ENCODE measurements at regions not wholly inside any gene's neighbourhood (a gene's known extent, or its start where the extent isn't known, plus 50 kb on each side); places are given as distances from the start of the nearest gene placed in this dataset.

DNA sequence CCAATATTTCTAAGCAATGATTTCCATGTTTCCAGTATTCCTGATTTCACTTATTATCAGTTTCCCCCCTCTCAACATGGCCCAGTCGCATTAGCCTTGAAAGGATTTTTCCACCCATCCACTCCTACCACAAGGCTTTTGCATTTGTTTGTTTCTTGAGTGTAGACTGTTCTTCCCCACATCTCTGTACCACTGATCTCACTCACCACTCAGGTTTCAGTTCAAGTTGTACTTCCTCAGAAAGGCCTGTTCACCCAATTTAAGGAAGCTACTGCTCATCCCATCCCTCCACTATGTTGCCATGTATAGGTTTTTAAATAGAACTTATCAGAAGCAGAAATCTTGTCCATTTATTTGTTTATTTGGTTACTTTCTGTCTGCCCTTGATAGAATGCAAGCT is 472.3 kb downstream of the FAM181B start:
- H3K27me3 ChIP-seq (ENCODE audit: control insufficient read depth in 1 of 2, insufficient read depth in 2 of 2, low read length in 2 of 2): no peaks in the 10 kb centered on the region
- no peak overlapping the region for H3K27ac ChIP-seq (ENCODE audit: low read depth, low read length)
- no peaks in the 10 kb centered on the region for H3K36me3 ChIP-seq (ENCODE audit: insufficient read depth, low read length)
- no peaks in the 10 kb centered on the region for H3K9me3 ChIP-seq (ENCODE audit: low read length)
- H3K4me3 ChIP-seq (ENCODE audit: low read depth in 1 of 2, low read length in 2 of 2): no peak overlapping the region
- no peaks in the 10 kb centered on the region for H3K4me1 ChIP-seq (ENCODE audit: insufficient read depth, low read length)
- H3K9ac ChIP-seq (ENCODE audit: low read length): no peak overlapping the region

DNA sequence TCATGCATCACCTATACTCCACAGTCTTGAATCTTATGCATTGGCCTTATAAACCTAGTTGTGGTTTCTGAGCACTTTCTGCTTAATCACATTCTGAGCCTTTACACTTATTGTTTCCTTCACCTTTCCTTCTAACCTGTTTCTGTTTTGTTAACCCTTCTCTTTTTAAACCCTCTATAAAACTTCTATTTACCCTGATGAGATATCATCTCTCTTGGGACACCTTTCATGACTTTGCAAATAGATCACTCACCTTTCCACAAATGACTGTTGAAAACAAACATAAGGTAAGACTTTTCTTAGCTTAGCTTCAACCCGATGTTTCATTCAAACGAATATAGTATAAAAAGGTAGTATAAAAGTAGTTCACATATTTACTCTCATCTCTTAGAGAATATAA is 483.6 kb downstream of the FAM181B start:
- Histone ChIP-seq H3K27ac (ENCODE audit: low read depth, low read length) (no peak overlapping the region), H3K36me3 (ENCODE audit: insufficient read depth, low read length) (no peaks in the 10 kb centered on the region), H3K4me3 (ENCODE audit: low read depth in 1 of 2, low read length in 2 of 2) (no peak overlapping the region), H3K9me3 (ENCODE audit: low read length) (no peaks in the 10 kb centered on the region), H3K4me1 (ENCODE audit: insufficient read depth, low read length) (no peaks in the 10 kb centered on the region), H3K27me3 (ENCODE audit: control insufficient read depth in 1 of 2, insufficient read depth in 2 of 2, low read length in 2 of 2) (no peaks in the 10 kb centered on the region), H3K9ac (ENCODE audit: low read length) (no peak overlapping the region)

DNA sequence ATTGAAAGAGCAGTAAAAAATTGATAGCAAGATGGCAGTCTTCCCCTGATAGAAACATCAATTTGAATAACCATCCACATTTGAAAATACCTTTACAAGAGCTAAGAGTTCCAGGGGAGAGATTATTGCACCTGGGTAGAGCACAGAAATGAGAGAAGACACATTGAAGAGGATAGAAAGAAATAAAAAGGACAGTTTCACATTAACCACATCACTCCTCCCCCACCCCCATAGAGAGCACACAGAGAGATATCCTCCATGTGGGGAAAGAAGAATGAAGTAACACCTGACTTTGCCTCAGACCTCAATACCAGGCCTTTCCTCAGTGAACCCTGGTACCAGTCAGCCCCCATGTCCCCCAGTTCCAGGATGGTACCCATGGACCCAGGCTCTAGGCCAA is 486.7 kb downstream of the FAM181B start:
- Histone ChIP-seq H3K4me3 (ENCODE audit: low read depth in 1 of 2, low read length in 2 of 2) (no peak overlapping the region), H3K9me3 (ENCODE audit: low read length) (no peaks in the 10 kb centered on the region), H3K9ac (ENCODE audit: low read length) (no peak overlapping the region), H3K27ac (ENCODE audit: low read depth, low read length) (no peak overlapping the region), H3K36me3 (ENCODE audit: insufficient read depth, low read length) (no peaks in the 10 kb centered on the region), H3K27me3 (ENCODE audit: control insufficient read depth in 1 of 2, insufficient read depth in 2 of 2, low read length in 2 of 2) (no peaks in the 10 kb centered on the region), H3K4me1 (ENCODE audit: insufficient read depth, low read length) (no peaks in the 10 kb centered on the region)

DNA sequence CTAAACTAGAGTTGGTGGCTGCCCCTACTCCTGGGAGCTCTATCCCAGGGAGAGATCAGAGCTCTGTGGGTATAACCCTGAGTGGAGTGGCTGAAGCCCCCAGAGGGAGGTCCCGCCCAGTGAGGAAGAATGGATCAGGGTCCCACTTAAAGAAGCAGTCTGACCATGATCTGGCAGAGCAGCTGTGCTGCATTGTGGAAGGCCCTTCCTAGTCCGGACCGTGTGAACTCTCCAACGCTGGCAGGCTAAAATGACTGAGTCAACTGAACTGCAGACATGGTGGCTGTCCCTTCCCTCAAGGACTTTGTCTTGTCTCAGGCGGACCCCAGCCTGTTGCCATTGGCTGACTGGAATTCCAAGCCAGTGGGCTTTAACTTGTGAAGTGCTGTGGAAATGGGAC is 494.2 kb downstream of the FAM181B start:
- no peak overlapping the region for H3K27ac ChIP-seq (ENCODE audit: low read depth, low read length)
- H3K36me3 ChIP-seq (ENCODE audit: insufficient read depth, low read length): no peaks in the 10 kb centered on the region
- no peaks in the 10 kb centered on the region for H3K4me1 ChIP-seq (ENCODE audit: insufficient read depth, low read length)
- no peaks in the 10 kb centered on the region for H3K27me3 ChIP-seq (ENCODE audit: control insufficient read depth in 1 of 2, insufficient read depth in 2 of 2, low read length in 2 of 2)
- no peak overlapping the region for H3K9ac ChIP-seq (ENCODE audit: low read length)
- H3K9me3 ChIP-seq (ENCODE audit: low read length): no peaks in the 10 kb centered on the region
- no peak overlapping the region for H3K4me3 ChIP-seq (ENCODE audit: low read depth in 1 of 2, low read length in 2 of 2)

DNA sequence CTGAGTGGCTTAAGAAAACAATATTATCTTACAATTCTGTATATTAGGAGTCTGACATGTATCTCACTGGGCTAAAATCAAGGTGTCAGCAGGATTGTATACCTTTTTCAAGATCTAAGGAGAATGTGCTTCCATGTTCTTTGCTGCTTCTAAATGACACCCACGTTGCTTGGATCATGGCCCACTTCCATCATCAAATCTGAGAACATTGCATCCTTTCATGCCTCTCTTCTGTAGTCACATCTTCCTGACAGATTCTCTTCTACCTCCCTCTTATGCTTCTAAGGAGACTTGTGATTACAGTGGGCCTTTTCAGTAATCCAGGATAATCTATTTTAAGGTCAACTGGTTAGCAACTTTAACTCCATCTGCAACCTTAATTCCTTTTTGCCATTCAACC is 499.4 kb downstream of the FAM181B start:
- Histone ChIP-seq H3K9me3 (ENCODE audit: low read length) (no peaks in the 10 kb centered on the region), H3K27me3 (ENCODE audit: control insufficient read depth in 1 of 2, insufficient read depth in 2 of 2, low read length in 2 of 2) (no peaks in the 10 kb centered on the region), H3K4me1 (ENCODE audit: insufficient read depth, low read length) (no peaks in the 10 kb centered on the region), H3K36me3 (ENCODE audit: insufficient read depth, low read length) (no peaks in the 10 kb centered on the region), H3K27ac (ENCODE audit: low read depth, low read length) (no peak overlapping the region), H3K9ac (ENCODE audit: low read length) (no peak overlapping the region), H3K4me3 (ENCODE audit: low read depth in 1 of 2, low read length in 2 of 2) (no peak overlapping the region)

DNA sequence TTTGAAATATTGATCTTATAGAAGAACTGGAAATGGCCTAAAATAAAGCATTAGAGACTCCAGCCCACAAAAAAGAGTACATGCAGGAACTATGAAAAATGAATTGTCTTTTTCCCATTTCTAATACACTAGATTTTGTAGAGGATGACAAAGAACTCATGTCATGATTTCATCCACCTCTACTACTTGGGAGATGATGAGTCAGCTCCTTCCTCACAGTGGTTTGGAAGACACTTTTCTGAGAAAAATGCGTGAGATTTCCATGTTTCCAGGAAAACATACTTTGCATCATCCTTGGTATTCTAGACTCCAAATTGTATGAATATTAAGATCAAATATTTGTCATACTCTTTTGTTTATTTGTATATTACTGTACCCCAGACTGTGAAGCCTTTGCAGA is 500.5 kb downstream of the FAM181B start:
- Histone ChIP-seq H3K27me3 (ENCODE audit: control insufficient read depth in 1 of 2, insufficient read depth in 2 of 2, low read length in 2 of 2) (no peaks in the 10 kb centered on the region), H3K4me3 (ENCODE audit: low read depth in 1 of 2, low read length in 2 of 2) (no peak overlapping the region), H3K27ac (ENCODE audit: low read depth, low read length) (no peak overlapping the region), H3K9me3 (ENCODE audit: low read length) (no peaks in the 10 kb centered on the region), H3K4me1 (ENCODE audit: insufficient read depth, low read length) (no peaks in the 10 kb centered on the region), H3K9ac (ENCODE audit: low read length) (no peak overlapping the region), H3K36me3 (ENCODE audit: insufficient read depth, low read length) (no peaks in the 10 kb centered on the region)

DNA sequence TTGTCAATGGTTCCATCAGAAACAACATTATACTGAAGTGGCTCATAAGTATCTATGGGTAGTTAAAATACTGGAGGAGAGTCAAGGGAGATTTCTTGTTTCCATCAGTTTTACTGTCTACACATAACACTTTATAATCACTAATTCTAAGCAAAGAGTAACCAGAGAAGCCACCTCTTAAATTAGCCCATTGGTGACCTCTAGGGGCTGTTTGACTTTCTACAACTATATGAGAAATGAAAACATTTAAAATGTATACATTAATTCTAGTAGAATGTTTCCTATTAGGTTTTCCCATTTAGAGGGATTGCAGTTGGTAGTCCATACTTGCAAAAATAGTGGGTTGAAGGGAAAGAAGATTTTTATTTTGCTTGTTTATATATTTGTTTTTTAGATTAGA is 504.3 kb downstream of the FAM181B start:
- Histone ChIP-seq H3K27me3 (ENCODE audit: control insufficient read depth in 1 of 2, insufficient read depth in 2 of 2, low read length in 2 of 2) (no peaks in the 10 kb centered on the region), H3K36me3 (ENCODE audit: insufficient read depth, low read length) (no peaks in the 10 kb centered on the region)

DNA sequence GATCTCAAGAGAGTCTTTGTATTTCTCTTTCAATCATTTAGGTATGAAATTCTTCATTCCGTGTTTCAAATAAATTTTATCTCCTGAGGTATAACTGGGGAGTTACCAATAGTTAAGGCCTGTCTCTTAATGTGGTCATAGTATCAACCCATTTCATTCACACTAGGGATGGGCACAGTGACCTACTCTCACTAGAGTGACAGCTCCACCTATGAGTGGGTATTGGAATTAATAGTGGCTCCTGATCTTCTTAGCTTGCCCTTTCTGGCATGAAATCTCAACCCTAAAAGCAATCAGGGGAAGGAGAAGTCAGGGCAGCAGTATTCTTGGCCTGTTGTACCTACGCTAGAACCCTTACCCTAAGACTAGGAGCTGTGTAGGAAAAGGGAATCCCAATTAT is 507.7 kb downstream of the FAM181B start:
- Histone ChIP-seq H3K9ac (ENCODE audit: low read length) (no peak overlapping the region), H3K4me1 (ENCODE audit: insufficient read depth, low read length) (no peaks in the 10 kb centered on the region), H3K9me3 (ENCODE audit: low read length) (no peaks in the 10 kb centered on the region), H3K27ac (ENCODE audit: low read depth, low read length) (no peak overlapping the region), H3K4me3 (ENCODE audit: low read depth in 1 of 2, low read length in 2 of 2) (no peak overlapping the region), H3K27me3 (ENCODE audit: control insufficient read depth in 1 of 2, insufficient read depth in 2 of 2, low read length in 2 of 2) (no peaks in the 10 kb centered on the region), H3K36me3 (ENCODE audit: insufficient read depth, low read length) (no peaks in the 10 kb centered on the region)

More for the DNA sequence above, 504.3 kb downstream of the FAM181B start:
- H3K4me1 ChIP-seq (ENCODE audit: insufficient read depth, low read length): no peaks in the 10 kb centered on the region
- no peaks in the 10 kb centered on the region for H3K9me3 ChIP-seq (ENCODE audit: low read length)
- H3K4me3 ChIP-seq (ENCODE audit: low read depth in 1 of 2, low read length in 2 of 2): no peak overlapping the region
- no peak overlapping the region for H3K27ac ChIP-seq (ENCODE audit: low read depth, low read length)
- H3K9ac ChIP-seq (ENCODE audit: low read length): no peak overlapping the region

DNA sequence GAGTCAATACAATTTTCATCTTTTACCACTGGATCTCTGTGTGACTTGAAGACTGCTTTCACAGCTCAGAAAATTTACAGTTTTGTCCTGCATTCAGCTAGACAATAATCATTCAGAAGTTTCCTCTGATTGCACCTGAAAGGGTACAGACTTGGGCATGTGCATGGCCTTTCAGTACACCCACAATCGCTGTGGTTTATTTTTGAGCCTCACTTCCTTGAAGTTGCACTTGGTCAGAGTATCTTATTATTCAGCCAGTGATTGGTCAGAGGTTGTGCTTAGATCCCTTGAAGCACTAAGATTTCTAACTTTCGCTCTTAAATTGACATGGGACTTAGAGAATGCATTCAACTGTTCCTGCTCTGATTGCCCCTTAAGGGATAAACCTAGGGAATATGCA is 508.2 kb downstream of the FAM181B start:
- no peaks in the 10 kb centered on the region for H3K9me3 ChIP-seq (ENCODE audit: low read length)
- no peaks in the 10 kb centered on the region for H3K36me3 ChIP-seq (ENCODE audit: insufficient read depth, low read length)
- H3K9ac ChIP-seq (ENCODE audit: low read length): no peak overlapping the region
- no peaks in the 10 kb centered on the region for H3K4me1 ChIP-seq (ENCODE audit: insufficient read depth, low read length)
- no peak overlapping the region for H3K27ac ChIP-seq (ENCODE audit: low read depth, low read length)
- H3K27me3 ChIP-seq (ENCODE audit: control insufficient read depth in 1 of 2, insufficient read depth in 2 of 2, low read length in 2 of 2): no peaks in the 10 kb centered on the region
- no peak overlapping the region for H3K4me3 ChIP-seq (ENCODE audit: low read depth in 1 of 2, low read length in 2 of 2)

DNA sequence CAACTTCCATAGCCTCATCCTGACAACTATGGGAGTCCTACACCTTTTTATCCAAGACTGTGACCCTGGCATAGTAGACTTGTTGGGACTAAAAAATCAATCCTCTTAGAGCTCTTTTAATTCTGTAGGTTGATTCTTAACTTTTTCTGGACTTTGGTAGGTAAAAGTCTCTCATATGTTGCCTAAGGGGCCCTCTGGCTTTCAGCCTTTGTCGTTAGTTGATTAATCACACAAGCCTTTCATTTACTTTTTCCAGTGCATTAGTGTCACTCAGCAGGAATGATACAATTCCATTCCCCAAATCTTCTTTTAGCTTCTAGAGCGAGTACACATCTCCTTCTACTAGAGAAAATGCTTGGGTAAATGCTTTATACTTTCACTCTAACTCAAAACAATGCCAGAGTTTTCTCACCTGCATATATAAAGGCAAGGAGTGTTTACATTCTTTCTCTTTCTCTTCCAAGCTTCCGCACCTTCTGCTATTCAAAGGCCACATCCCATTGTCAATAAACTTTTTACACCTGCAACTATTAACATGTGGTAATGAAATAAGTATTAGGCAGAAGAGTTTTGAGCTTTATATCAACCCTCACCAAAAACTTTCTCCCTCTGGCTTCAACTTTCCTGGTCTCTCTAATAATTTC is 516.6 kb downstream of the FAM181B start:
- Histone ChIP-seq H3K4me1 (ENCODE audit: insufficient read depth, low read length) (no peaks in the 10 kb centered on the region), H3K27ac (ENCODE audit: low read depth, low read length) (no peak overlapping the region)

DNA sequence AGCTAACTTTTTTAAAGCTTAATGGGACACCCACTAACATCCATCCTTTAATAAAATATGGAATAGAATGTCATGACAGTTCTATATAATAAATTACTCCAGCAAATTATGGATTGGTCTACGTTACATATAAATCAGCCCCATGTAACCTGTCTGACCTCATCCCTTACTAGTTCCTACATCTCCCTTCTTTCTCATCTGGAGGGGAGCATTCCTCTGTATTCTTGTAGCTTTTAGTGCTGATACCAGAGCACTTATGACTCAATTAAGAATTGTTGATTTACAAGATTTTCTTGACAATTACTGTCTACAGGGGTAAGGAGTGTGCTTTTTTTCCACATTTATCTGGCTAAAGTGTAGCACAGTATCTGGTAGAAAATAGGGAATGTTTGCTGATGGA is 523.7 kb downstream of the FAM181B start:
- Histone ChIP-seq H3K9me3 (ENCODE audit: low read length) (no peaks in the 10 kb centered on the region), H3K9ac (ENCODE audit: low read length) (no peak overlapping the region), H3K36me3 (ENCODE audit: insufficient read depth, low read length) (no peaks in the 10 kb centered on the region), H3K4me3 (ENCODE audit: low read depth in 1 of 2, low read length in 2 of 2) (no peak overlapping the region), H3K27me3 (ENCODE audit: control insufficient read depth in 1 of 2, insufficient read depth in 2 of 2, low read length in 2 of 2) (no peaks in the 10 kb centered on the region), H3K4me1 (ENCODE audit: insufficient read depth, low read length) (no peaks in the 10 kb centered on the region), H3K27ac (ENCODE audit: low read depth, low read length) (no peak overlapping the region)

More for the DNA sequence above, 516.6 kb downstream of the FAM181B start:
- no peaks in the 10 kb centered on the region for H3K36me3 ChIP-seq (ENCODE audit: insufficient read depth, low read length)
- H3K4me3 ChIP-seq (ENCODE audit: low read depth in 1 of 2, low read length in 2 of 2): no peak overlapping the region
- H3K9me3 ChIP-seq (ENCODE audit: low read length): no peaks in the 10 kb centered on the region
- no peaks in the 10 kb centered on the region for H3K27me3 ChIP-seq (ENCODE audit: control insufficient read depth in 1 of 2, insufficient read depth in 2 of 2, low read length in 2 of 2)
- H3K9ac ChIP-seq (ENCODE audit: low read length): no peak overlapping the region

DNA sequence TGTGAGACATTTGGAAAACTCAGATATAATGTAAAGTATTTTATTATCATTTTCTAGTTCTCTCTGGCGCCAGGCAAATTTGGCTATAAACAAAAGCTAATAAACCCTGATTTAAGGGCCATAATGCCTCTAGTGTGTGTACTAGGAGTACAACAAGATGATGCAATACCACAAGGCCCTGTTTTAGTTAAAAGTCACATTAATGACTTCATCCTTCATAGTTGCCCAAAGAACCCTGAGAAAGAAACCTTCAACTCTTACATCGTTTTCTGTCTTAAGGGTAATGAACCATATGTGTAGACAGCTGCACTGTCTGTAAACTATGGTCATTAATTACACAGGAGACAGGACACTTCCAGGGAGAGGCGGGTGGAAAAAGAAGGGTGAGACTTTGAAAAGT is 538.4 kb downstream of the FAM181B start:
- Histone ChIP-seq H3K27me3 (ENCODE audit: control insufficient read depth in 1 of 2, insufficient read depth in 2 of 2, low read length in 2 of 2) (no peaks in the 10 kb centered on the region), H3K27ac (ENCODE audit: low read depth, low read length) (no peak overlapping the region), H3K36me3 (ENCODE audit: insufficient read depth, low read length) (no peaks in the 10 kb centered on the region), H3K4me1 (ENCODE audit: insufficient read depth, low read length) (no peaks in the 10 kb centered on the region), H3K4me3 (ENCODE audit: low read depth in 1 of 2, low read length in 2 of 2) (no peak overlapping the region), H3K9ac (ENCODE audit: low read length) (no peak overlapping the region), H3K9me3 (ENCODE audit: low read length) (no peaks in the 10 kb centered on the region)

Data from muscle layer of colon (tissue), 2 donors.